Activated gamma-delta T cell treated with anti-CD3 and anti-CD28 coated beads, Interleukin-2, amount 50 U/mL, for 16 hours (primary cell): ENCODE measurements at regions not wholly inside any gene's neighbourhood (a gene's known extent, or its start where the extent isn't known, plus 50 kb on each side); places are given as distances from the start of the nearest gene placed in this dataset.
"Not testable (repeated sequence)": the region's sequence is repeated elsewhere in the genome, so short reads cannot be mapped to it uniquely, and the experiment has no call there.

Experiments used
- DNase-seq: peaks from one replicate; pipeline ENCODE4 v3.0.0-alpha.2; 2020; ENCODE audit warnings: low read depth

DNA sequence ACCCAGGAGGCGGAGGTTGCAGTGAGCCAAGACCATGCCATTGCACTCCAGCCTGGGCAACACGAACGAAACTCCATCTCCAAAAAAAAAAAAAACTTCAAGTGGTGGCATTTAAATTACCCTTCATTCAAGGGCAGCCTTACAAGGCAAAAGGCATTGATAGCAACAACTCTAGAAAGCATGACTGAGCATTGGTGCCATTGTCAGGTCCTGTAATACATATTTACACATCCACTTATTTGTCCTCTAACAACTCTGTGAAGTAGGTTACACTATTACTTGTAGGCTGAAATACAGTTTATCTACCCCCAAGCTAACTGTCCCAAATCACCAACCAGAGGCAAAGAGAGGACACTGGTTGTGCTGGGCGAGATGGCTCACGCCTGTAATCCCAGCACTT lies 52.7 kb upstream of the LARP1 start:
- DNase-seq: no peak

DNA sequence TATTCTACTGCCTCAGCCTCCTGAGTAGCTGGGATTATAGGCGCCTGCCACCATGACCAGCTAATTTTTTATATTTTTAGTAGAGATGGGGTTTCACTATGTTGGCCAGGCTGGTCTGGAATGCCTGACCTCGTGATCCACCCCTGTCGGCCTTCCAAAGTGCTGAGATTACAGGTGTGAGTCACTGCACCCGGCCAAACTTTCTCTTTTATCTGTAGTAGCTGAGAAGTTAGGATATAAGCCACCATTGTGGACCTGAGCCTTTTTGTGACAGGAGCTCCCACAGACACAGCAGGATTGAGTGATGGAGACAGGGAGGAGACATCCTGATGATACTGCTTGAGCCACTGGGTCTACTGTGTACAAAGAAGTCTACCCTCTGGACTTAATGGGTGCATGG lies 53.5 kb upstream of the LARP1 start:
- not testable (repeated sequence) for DNase-seq

DNA sequence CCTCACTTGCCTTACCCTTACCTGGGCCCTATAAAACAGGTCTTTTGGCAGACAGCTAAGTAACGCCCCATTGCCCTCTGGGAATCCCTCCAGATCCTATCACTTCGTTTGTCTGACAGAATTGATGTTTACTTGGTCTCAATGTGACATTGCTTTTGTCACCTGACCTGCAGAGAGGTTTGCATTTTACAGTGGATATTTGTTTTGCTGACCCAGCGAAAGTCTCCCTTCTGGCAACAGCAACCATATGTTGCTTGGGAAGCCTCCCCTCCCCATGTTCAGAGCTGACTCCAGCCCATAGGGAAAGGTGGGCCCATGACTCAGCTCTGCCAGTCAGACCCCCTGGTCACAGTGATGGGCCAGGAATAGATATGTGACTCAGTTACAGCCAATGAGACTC lies 54.0 kb upstream of the LARP1 start:
- DNase-seq: no peak

DNA sequence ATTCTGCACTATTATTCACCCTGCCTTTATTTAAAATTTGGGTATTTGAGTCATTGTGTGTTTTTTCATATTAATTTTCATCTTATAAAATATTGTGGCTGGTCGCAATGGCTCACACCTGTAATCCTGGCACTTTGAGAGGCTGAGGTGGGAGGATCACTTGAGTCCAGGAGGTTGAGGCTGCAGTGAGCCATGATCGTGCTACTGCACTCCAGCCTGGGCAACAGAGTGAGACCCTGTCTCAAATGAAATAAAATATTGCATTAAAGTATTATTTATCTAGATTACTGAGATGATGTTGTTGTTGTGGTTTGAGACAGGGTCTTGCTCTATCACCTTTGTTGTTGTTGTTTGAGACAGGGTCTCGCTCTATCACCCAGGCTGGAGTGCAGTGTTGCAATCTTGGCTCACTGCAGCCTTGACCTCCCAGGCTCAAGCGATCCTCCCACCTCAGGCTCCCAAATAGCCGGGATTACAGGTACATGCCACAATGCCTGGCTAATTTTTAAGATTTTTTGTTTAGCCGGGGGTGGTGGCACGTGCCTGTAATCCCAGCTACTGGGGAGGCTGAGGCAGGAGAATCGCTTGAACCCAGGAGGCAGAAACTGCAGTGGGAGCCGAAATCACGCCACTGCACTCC lies 54.8 kb upstream of the LARP1 start:
- DNase-seq: not testable (repeated sequence)

DNA sequence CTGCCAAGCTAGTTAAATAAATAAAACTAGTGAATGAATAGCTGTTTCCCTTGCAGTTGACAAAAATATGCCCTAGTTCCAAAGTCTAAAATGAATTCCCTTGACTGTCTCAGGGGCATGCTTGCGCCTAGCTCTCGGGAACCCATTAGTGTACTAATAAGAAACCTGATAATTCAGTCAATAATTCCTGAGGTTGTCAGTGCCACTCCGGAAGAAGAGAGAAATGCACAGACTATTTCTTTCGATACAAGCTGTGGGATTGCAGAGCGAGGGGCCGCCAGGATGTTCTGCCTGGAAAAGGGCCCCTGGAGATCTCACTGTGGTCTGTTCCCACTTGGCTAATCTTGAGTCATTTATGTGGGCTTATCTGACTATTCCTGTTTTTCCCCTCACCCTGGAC lies 56.4 kb upstream of the LARP1 start:
- no peak for DNase-seq

DNA sequence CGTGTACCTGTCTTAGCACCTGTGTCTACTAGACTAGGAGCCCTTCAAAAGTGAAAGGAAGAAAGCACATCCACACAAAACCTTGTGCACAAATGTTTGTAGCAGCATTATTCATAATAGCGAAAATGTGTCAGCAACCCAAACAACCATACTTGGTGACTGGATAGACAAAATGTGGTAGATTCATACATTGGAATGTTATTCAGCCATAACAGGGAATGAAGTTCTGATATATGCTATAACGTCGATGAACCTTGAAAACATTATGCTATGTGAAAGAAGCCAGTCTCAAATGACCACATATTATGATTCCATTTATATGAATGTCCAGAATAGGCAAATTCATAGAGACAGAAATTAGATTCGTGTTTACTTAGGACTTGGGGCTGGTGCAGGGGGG lies 57.8 kb upstream of the LARP1 start:
- no peak for DNase-seq

DNA sequence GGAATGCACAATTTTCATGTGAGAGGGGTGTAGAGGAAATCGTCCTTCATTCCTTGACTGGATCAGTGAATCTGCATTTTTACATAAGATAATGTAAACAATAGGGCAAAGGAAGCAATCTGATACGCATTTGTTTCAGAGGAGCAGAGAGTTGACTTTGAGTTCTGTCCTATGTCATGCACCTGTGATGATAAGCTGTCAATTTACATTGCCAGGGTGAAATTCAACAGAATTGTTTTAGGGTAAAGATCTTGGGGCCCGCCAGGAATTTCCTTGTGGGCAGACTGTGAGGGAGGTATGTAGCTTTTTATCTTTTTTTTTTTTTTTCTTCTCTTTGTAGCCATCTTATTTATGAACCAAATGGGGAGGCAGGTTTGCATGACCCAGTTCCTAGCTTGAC lies 58.3 kb upstream of the LARP1 start:
- no peak for DNase-seq

DNA sequence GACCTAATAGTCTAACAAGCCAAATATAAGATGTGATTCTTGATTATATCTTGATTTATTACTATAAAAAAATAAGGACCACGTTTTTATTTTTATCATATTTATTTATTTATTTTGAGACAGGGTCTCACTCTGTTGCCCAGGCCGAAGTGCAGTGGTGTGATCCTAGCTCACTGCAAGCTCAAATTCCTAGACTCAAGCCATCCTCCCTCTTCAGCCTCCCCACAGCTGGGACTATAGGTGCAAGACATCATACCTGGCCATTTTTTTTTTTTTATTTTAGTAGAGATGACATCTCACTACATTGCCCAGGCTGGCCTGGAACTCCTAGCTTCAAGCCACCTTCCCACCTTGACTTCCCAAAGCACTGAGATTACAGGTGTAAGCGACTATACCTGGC lies 61.0 kb upstream of the LARP1 start:
- DNase-seq: no peak

DNA sequence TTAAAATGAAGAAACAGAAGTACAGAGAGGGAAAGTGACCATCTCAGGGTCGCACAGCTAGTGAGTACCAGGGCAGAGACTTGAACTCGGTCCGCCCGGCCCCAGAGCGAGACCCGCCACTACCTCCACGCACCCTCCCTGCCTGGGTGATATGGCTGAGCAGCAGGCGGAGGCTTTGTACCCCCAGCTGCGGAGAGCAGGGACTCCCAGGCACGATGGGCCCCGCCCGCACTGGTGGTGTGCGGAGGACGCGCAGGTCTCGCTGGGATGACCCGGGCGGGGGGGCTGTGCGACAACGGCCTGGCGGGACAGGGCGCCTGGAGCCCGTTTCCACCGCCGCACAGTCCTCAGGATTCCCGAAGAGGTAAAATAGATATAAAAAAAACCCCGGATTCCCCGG lies 64.7 kb upstream of the LARP1 start:
- DNase-seq: no peak

DNA sequence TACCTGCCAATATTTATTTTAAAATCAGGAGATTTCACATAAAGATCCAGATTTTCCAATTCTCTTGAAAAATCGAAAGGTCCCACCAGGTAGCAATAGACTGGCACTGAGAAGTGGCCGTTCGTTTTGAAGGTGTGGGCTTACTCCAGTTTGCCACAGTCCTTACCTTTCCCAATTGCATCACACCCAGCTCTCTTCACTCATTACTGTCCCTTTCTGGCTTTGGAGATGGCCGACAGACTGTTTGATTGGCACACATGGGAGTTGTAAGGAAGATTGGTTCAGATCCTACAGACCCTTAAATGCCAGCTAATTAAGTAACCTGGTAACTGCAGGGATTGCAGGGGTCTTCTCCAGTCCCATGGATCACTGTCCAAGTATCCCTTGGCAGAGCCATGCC lies 68.7 kb upstream of the LARP1 start:
- DNase-seq: no peak

DNA sequence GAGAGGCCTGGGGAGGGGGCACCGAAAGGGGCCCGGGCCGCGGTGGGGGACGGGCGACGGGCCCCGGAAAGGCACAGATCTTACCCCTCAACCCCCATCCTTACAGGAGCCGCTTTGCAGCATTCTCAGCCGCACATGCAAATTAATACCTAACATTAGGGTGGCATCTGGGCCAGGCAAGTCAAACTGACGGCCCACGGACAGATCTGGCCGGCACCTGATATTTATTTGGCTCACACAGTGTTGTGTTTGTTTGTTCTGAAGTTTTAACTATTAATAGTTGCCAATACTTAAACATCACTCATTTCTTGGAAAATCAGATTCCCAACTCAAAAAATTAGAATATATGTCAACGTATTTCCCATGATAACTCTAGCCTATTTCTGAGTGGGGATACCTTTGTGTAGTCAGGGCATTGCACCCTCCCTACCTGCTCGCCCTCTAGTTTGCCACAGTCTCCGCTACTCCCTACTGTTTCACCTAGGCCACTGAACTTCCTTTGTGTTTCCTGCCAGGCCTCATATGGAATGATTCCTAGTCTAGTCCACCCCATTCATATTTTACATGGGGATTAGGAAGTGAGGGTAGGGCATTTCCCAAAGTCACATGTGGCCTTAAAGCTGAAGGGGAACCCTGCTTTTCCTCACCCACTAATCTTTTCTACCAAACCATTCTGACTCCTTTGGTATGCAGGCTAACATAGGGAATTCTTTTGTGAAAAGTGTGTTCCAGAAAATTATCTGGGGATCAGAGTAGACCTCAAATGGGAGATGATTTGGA lies 71.9 kb upstream of the LARP1 start:
- DNase-seq: no peak

DNA sequence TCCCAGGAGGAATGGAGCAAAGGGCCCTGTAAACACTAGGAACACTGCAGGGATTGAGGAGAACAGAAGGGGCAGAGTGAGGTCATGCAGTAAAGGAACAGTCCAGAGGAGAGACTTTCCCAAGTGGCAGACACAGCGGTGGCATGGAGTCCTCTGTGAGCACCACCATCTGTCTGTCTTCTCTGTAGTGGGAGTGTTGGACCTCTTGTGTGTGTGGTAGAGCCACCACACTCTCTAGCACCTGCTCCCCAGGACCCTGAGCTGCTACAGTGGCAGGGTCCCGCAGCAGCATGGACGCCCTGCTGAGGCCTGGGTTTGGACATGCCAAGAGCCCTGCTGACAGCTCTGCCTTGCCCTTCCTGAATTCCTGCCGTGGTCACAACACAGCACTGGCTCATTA lies 75.7 kb upstream of the LARP1 start:
- DNase-seq: no peak

DNA sequence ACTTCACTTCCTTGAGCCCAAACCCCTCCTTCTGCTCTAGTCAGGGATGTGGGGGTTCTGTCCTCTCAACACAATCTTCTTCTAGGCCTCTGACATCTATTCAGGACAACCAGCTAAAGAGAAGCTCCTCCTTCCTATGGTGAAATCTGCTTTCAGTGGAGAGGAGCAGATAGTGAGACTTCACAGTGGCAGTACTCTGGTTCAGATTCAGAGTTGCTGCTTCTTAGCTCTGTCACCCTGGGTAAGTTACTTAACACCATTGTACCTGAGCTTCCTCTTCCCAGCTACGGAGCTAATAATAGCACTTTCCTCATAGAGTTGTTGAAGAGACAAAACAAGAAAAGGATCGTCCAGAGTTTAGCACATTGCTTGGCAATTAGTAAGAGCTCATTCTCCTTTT lies 77.3 kb upstream of the LARP1 start:
- no peak for DNase-seq

DNA sequence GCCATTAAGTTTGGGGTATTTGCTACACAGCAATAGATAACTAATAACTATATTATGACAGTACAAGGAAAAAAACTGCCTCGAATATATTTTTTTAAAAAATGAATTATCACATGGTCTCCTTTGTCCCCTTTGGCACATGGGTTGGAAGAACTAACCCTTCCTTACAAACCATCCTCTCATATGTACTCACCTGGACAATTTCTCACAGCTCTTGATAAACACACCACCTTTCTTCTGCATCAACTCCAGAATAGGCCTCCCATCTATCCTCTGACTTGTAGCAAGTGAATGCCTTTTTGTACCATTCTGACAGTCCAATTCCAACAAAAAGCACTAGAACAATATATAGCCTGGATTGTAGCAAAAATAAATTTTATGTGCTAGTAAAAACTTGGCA lies 78.7 kb upstream of the LARP1 start:
- no peak for DNase-seq

DNA sequence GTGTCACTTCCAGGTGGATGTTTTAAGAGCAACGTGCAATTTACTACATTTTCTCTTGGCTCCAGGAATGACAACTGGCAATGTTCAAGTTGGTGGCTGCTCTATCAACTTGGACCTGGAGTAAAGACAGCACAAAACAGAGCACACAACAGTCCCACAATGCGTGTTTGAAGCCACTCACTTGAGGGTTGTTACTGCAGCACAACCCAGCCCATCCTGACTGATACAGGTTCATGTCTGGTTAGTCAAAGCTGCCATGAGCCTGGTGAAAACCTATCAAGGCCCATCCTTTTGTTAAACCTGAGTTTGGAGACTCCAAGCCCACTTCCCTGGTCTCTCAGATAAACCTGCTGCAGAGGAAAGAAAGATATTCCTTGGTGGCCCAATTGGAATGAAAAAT lies 81.1 kb upstream of the LARP1 start:
- DNase-seq: no peak

DNA sequence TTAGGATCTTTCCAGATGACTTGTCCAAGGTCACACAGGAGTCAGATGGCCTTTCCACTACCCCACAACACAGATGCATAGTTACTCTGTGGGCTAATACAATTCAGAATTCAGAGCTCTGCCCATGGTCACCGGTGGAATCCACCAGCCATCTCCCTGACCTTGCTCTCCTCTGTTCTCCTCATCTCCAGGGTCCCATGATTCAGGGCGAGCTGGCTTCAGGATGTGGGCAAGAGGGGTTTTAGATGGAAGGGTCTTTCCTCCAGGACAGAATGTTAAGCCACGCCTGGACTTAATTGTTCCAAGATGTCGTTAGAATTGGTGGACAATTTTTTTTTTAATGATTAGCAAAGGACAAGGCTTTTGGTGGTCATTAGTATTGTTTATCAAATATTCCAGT lies 81.7 kb upstream of the LARP1 start:
- DNase-seq: no peak

DNA sequence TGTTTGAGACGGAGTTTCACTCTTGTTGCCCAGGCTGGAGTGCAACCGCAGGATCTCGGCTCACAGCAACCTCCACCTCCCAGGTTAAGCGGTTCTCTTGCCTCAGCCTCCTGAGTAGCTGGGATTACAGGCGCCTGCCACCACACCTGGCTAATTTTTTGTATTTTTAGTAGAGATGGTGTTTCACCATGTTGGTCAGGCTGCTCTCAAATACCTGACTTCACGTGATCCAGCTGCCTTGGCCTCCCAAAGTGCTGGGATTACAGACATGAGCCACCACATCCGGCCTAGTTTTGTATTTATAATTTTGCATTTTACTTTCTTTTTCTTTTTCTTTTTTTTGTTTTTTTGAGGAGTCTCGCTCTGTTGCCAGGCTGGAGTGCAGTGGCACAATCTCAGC lies 85.3 kb upstream of the LARP1 start:
- DNase-seq: not testable (repeated sequence)

DNA sequence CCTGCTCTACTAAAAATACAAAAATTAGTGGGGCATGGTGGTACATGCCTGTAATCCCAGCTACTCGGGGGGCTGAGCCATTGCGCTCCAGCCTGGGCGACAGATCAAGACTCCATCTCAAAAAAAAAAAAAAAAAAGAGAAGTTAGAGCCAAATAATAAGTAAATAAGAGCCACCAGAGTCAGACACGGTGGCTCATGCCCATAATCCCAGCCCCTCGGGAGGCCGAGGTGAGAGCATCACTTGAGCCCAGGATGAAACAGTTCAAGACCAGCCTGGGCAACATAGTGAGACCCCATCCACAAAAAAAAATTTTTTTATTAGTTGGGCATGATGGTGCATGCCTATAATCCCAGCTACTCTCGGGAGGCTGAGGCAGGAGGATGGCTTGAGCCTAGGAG lies 85.8 kb upstream of the LARP1 start:
- no peak for DNase-seq

DNA sequence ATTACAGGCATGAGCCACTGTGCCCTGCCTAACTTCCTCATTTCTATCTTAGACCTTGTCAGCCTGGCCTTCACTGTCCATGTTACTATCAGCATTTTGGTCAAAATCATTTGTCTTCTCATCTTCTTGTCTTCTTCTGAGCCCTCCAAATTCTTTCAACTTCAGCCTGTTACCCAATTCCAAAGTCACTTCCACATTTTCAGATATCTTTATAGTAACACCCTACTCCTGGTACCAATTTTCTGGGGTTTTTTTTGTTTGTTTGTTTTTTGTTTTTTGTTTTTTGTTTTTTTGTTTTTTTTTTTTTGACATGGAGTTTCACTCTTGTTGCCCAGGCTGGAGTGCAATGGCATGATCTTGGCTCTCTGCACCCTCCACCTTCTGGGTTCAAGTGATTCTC lies 90.3 kb upstream of the LARP1 start:
- no peak for DNase-seq

DNA sequence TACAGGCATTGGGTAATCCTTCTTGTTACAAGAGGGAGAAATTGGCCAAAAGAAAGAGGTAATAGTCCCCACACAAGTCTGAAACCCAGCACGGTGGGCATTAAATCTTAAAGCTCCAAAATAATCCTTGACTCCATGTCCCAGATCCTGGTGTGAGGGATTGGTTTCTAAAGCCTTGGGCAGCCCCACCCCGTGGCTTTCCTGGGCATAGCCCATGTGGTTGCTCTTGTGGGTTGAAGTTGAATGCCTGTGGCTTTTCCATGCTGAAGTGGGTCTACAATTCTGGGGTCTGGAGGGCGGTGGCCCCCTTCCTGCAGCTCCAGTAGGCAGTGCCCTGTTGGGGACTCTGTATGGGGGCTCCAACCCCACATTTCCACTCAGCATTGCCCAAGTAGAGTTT lies 91.8 kb upstream of the LARP1 start:
- DNase-seq: no peak

DNA sequence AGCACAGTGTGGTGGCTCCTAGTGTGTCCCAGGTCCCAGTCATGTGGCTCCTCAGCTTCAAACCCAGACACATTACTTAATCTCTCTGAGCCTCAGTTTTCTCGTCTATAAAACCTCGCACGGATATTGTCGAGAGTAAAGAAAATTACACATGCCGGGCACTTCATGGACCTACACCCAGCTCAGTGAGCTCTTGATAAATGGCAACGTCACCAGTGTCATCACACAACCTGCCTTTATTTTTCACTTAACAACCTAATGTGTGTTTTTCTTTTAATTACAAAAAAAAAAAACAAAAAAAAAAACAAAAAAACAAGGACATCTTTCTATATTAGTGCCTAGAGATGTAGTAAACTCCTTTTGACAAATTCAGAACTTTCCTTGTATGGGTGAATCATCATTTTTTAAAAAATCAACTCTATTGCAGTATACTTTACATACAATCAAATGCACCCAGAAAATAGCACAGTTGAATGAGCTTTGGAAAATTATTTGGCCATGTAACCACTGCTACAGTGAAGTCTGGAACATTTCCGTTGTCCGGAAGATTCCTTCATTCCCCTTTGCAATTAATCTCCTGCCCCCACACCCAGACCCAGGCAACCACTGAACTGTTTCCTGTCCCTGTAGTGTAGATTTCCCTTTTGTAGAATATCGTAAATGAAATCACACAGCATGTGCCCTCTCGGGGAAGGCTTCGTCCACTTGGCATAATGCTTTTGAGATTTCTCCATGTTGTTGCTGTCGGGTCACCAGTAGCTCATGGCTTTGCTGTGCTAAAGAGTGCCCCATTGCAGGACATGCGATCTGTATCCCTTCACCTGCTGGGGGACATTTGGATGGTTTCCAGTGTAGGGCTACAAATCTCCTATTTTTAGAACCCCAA lies 100.4 kb upstream of the LARP1 start:
- no peak for DNase-seq

DNA sequence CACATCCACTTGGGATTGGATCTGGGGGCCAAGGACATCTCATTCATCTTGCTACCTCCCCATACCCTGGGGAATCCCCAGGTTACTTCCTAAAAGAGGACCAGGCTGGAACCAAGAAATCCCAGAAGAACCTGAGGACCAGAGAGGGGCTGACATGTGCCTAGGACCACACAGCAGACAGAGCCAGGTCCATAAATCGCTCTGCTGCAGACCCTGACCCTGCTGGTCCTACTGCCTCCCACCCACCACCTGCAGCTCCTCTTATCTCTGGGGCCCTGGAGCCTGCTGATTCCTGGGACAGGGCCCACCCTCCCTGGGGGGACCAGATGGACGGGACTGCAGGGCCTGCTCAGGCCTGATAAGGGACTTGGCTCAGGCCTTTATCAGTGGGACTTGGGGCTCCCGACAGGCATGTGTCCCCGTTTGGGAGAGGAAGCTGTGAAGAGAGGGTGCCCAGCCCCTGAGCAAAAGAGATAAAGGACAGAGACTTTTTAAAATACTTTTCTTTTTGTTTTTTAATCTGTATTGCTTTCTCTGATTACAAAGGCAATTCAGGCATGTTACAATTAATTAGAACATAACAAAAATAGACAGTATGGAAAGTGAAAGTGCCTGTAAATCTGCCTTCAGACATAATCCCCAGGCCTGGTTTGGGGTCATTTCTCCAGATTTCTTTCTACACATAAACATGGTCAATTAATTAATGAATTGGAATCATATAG lies 101.3 kb upstream of the LARP1 start:
- DNase-seq: no peak

DNA sequence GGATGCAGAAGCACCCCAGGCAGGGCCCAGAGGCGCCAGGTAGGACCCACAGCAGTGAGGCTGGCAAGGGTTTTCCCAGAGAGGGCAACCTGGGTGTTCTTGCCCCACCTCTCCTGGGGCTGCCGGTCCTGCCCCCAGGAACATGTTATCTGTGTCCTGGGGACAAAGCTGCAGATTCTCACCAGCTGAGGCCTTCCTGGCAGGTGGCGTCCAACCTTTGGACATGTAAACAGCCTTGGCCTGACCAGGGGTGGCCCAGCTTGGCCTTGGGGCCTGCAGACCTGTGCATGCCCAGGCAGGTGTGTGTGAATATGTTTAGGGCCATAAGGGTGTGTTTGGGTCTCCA lies 101.8 kb upstream of the LARP1 start:
- no peak for DNase-seq
